Spleen (tissue), 7 donors: ENCODE measurements at regions not wholly inside any gene's neighbourhood (a gene's known extent, or its start where the extent isn't known, plus 50 kb on each side); places are given as distances from the start of the nearest gene placed in this dataset.

Experiments used
- POLR2A ChIP-seq, 3 donors: fragments of 450-650 bp; IDR thresholded peaks; one replicate each; pipeline ENCODE4 v1.5.1; 2017; ENCODE audit warnings: antibody characterized with exemption in 3 of 3, mild to moderate bottlenecking in 1 of 3
- POLR2AphosphoS5 ChIP-seq, 3 donors: sonication (generic); formaldehyde crosslinking; IDR thresholded peaks; one replicate each; pipeline ENCODE4 v1.5.1; 2017; ENCODE audit warnings: antibody characterized with exemption in 3 of 3
- TF ChIP-seq, protein P1 (sequence below), 11 experiments: fragments of 200-600 bp in 7 of 11; fragments of 450-650 bp in 4 of 11; sonication (generic) in 4 of 11; IDR thresholded peaks in 8 of 11; conservative IDR thresholded peaks in 3 of 11; 1 replicate in 7 of 11; 2 replicates in 4 of 11; pipeline versions ENCODE4 v1.4.0 to v1.8.0; 2016 to 2021; ENCODE audit warnings: antibody characterized with exemption in 11 of 11, inconsistent platforms in 4 of 11, mild to moderate bottlenecking in 1 of 11
- donor health status: DM: no; HTN: no; CAD: no; lungs with moderate emphysema.
- donor health status: DM: no; HTN: no; CAD: no.
- donor health status: DM: no; HTN: no; CAD: no.

- no peak for TF ChIP-seq POLR2AphosphoS5 (IDR thresholded peaks at IDR 0.05)
- TF ChIP-seq POLR2A (IDR thresholded peaks at IDR 0.05), result no peak
- TF ChIP-seq, protein P1, sequence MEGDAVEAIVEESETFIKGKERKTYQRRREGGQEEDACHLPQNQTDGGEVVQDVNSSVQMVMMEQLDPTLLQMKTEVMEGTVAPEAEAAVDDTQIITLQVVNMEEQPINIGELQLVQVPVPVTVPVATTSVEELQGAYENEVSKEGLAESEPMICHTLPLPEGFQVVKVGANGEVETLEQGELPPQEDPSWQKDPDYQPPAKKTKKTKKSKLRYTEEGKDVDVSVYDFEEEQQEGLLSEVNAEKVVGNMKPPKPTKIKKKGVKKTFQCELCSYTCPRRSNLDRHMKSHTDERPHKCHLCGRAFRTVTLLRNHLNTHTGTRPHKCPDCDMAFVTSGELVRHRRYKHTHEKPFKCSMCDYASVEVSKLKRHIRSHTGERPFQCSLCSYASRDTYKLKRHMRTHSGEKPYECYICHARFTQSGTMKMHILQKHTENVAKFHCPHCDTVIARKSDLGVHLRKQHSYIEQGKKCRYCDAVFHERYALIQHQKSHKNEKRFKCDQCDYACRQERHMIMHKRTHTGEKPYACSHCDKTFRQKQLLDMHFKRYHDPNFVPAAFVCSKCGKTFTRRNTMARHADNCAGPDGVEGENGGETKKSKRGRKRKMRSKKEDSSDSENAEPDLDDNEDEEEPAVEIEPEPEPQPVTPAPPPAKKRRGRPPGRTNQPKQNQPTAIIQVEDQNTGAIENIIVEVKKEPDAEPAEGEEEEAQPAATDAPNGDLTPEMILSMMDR (IDR thresholded peaks at IDR 0.05 in 8 of 11, conservative IDR thresholded peaks at IDR 0.05 in 3 of 11), result no peak
Observed at GRCh38 chr6:26260110-26260637, 104.8 kb upstream of the BTN3A2 start.
